Endothelial cell (in vitro differentiated cells): ENCODE measurements at regions not wholly inside any gene's neighbourhood (a gene's known extent, or its start where the extent isn't known, plus 50 kb on each side); places are given as distances from the start of the nearest gene placed in this dataset.

ENCODE experiments used
- DNase-seq: peaks from one replicate; pipeline ENCODE4 v3.0.0; 2021; ENCODE audit warnings: low spot score
- H3K27ac Mint-ChIP-seq: one replicate; pipeline ENCODE4 v1.8.0; 2021; ENCODE audit warnings: mixed read lengths, inconsistent platforms; ENCODE audit not compliant: unreplicated experiment
- H3K27me3 Mint-ChIP-seq: one replicate; pipeline ENCODE4 v1.8.0; 2021; ENCODE audit warnings: mild to moderate bottlenecking, moderate library complexity, mixed read lengths, inconsistent platforms; ENCODE audit not compliant: unreplicated experiment
- H3K36me3 Mint-ChIP-seq: one replicate; pipeline ENCODE4 v1.8.0; 2021; ENCODE audit warnings: mild to moderate bottlenecking, low read depth, mixed read lengths, inconsistent platforms; ENCODE audit not compliant: unreplicated experiment
- H3K4me1 Mint-ChIP-seq: one replicate; pipeline ENCODE4 v1.8.0; 2021; ENCODE audit warnings: mild to moderate bottlenecking, mixed read lengths, inconsistent platforms; ENCODE audit not compliant: unreplicated experiment
- H3K4me3 Mint-ChIP-seq: one replicate; pipeline ENCODE4 v1.8.0; 2021; ENCODE audit warnings: mild to moderate bottlenecking, mixed read lengths, inconsistent platforms; ENCODE audit not compliant: unreplicated experiment
- H3K9me3 Mint-ChIP-seq: one replicate; pipeline ENCODE4 v1.8.0; 2021; ENCODE audit warnings: mixed read lengths, inconsistent platforms; ENCODE audit not compliant: unreplicated experiment
- CTCF ChIP-seq: fragments of 200-600 bp; sonication (generic); IDR thresholded peaks from one replicate; pipeline ENCODE4 v1.5.0; 2021; ENCODE audit warnings: antibody characterized with exemption; ENCODE audit not compliant: unreplicated experiment

GRCh38 chr2:193537531-193537930 is 1342.8 kb upstream of the TMEFF2 start:
- no peak for DNase-seq
- Mint-ChIP-seq H3K4me3 (no peak overlapping the region), H3K27ac (no peak overlapping the region), H3K9me3 (no peaks in the 10 kb centered on the region), H3K4me1 (no peaks in the 10 kb centered on the region), H3K27me3 (no peaks in the 10 kb centered on the region), H3K36me3 (no peaks in the 10 kb centered on the region)
- no peak for TF ChIP-seq CTCF

- Mint-ChIP-seq H3K4me3 (no peak overlapping the region), H3K27me3 (no peaks in the 10 kb centered on the region), H3K4me1 (peaks cover 3% of the 10 kb centered on the region), H3K27ac (no peak overlapping the region), H3K9me3 (no peaks in the 10 kb centered on the region), H3K36me3 (no peaks in the 10 kb centered on the region)
- TF ChIP-seq CTCF: no peak
- no peak for DNase-seq
Measured at GRCh38 chr2:193528458-193528857, 1333.7 kb upstream of the TMEFF2 start.

GRCh38 chr2:193527146-193527545 is 1332.4 kb upstream of the TMEFF2 start:
- H3K27ac Mint-ChIP-seq: no peak overlapping the region
- no peaks in the 10 kb centered on the region for H3K9me3 Mint-ChIP-seq
- H3K4me1 Mint-ChIP-seq: peaks cover 3% of the 10 kb centered on the region
- TF ChIP-seq CTCF: no peak
- no peak for DNase-seq
- H3K36me3 Mint-ChIP-seq: no peaks in the 10 kb centered on the region
- H3K27me3 Mint-ChIP-seq: no peaks in the 10 kb centered on the region
- no peak overlapping the region for H3K4me3 Mint-ChIP-seq

GRCh38 chr2:193523662-193524061 is 1328.9 kb upstream of the TMEFF2 start:
- no peaks in the 10 kb centered on the region for H3K36me3 Mint-ChIP-seq
- H3K4me1 Mint-ChIP-seq: peaks cover 3% of the 10 kb centered on the region
- H3K27ac Mint-ChIP-seq: no peak overlapping the region
- no peaks in the 10 kb centered on the region for H3K9me3 Mint-ChIP-seq
- H3K27me3 Mint-ChIP-seq: no peaks in the 10 kb centered on the region
- TF ChIP-seq CTCF: no peak
- H3K4me3 Mint-ChIP-seq: no peak overlapping the region
- no peak for DNase-seq

- no peak overlapping the region for H3K4me3 Mint-ChIP-seq
- H3K27ac Mint-ChIP-seq: no peak overlapping the region
- H3K36me3 Mint-ChIP-seq: no peaks in the 10 kb centered on the region
- no peaks in the 10 kb centered on the region for H3K27me3 Mint-ChIP-seq
- H3K4me1 Mint-ChIP-seq: no peaks in the 10 kb centered on the region
- no peak for DNase-seq
- no peak for TF ChIP-seq CTCF
- H3K9me3 Mint-ChIP-seq: no peaks in the 10 kb centered on the region
Measured at GRCh38 chr2:193521523-193521922, 1326.8 kb upstream of the TMEFF2 start.
